HG03159 (cell line): ENCODE measurements at regions not wholly inside any gene's neighbourhood (a gene's known extent, or its start where the extent isn't known, plus 50 kb on each side); places are given as distances from the start of the nearest gene placed in this dataset.
"Not testable (repeated sequence)": the region's sequence is repeated elsewhere in the genome, so short reads cannot be mapped to it uniquely, and the experiment has no call there.

Experiments used
- ATAC-seq: cut with Tn5 transposase; IDR thresholded peaks from one replicate; pipeline ENCODE4 v1.9.1; 2021; ENCODE audit warnings: mild to moderate bottlenecking, moderate library complexity; ENCODE audit not compliant: unreplicated experiment

DNA sequence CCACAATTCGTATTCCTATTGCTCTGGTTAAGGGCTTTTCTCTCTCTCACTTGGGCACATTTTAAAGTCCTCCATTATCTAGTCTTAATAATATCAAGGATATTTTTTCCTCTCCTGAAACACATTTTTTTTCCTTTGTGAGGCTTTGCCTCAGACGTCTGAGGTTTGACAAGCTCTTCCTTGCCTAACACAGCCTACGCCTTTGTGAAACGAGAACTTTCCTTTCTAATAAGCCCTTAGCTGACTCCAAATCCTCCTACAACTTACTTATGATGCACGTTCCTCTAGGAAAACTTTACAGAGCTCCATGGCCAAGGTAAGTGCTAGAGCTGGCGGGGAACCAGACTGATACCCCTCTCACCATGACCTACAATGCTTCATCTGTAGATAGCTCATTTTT is 841.5 kb downstream of the SOCS6 start:
- no peak for ATAC-seq

DNA sequence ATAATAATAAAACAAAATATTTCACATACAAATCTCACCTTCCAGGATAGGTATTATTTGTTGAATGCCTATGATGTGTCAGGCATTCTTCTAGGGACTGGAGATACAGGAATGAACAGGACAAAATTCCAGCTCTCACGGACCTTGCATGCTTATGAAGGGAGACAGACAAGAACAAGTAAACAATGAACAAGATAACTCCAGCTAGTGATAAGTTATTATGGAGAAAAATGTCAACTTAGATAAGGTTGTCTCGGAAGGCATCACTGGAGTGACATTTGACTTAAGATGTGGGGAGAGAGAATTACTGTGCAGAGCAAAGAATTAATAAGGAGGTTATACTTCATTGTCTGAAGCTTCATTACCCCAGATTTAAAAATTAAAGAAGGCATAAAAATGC is 836.7 kb downstream of the SOCS6 start:
- no peak for ATAC-seq

DNA sequence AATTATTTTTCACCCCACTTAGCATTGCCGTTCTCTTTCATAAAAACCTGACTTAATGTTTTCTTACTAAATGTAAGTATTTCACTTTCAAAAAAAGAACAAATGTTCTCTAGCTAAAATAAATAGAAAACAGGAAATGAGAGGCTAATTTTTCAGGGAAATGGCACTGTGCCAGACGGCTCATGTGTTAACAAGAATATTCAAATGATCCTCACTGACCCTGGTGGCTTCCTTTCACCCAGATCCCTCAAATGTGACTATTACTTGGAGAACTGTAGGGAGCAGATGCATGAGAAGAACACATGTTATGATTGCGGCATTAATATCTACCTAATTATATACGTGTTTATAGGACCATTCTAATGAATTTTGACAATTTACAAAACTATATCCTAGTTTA is 827.7 kb downstream of the SOCS6 start:
- ATAC-seq, result no peak

DNA sequence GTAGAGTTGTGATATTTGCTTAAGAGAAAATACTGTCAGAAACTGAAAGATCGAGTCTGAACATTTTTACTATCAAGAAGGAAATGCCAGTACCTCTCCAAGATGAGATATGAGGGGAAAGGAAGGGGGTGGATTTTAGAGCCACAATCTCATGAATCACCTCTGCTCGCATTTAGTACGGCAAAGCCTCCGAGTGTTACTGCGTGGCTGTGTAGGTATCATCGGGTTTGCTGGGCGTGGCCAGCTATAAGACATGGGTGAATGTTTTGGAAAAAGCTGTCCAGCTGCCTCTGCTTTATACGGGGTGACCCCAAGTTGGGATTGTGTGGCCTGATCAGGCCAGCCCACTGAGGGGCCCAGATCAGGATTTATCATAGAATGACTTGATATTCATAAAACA is 826.4 kb downstream of the SOCS6 start:
- ATAC-seq, result no peak

DNA sequence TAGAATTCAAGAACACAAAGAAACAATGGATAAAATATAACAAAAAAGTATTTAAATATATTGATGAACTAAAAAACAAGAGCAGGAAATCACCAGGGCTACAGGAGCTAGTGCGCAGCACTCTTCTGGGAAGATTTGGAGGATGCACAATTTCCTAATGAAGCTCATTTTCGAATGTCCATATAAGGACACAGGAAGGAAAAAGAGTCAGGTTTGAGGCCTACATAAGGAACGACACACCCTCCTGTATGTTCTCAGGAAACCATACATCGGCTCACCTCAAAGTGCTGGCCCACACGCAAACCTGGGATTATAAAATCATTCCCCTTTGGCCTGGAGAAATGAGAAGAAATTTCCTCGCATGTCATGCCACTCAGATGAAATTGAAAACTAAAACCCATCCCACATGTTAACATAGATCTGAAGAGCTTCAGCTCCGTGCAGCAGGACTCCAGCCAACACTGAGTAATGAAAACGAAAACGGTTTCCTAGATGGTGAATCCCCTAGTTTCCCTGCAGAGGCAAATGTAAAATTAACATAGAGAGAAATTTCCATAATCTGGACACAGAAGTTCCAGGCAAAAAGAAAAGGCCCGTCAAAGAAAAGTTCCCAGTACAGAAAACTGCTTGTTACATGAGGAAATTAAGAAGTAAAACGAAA is 825.8 kb downstream of the SOCS6 start:
- ATAC-seq, result no peak

DNA sequence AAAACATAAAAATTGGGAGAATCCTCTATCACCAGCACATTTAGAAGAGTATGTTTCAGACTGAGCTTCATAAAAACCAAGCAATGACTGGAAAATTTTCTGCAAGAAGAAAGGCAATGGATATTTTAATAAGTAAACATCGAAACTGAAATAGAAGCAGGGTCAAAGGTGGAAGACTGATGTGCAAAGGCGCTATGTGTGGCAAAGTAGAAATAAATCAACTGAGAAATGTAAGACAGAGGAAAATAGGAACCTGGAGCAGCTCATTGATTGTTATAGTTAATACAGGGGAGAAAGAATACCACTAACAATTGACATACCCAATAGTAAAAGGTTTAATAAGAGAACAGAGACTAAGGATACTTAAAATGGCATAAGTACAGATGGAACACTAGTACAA is 818.4 kb downstream of the SOCS6 start:
- no peak for ATAC-seq

DNA sequence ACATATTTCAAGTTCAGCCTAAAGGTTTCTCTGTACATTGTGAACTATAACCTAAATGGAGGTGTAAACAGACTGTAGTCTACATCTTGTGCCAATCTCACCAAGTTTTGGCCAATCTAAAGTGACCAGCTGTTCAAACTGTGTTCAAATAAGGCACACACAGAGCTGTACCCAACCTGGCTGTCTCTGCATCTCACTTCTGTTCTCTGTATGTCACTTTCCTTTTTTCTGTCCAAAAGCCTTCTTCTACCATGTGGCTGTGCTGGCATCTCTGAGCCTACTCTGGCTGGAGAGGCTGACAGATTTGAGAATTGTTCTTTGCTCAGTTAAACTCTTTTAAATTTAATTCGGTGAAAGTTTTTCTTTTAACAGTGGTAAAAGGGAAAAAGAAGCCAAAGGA is 817.9 kb downstream of the SOCS6 start:
- ATAC-seq, result no peak

DNA sequence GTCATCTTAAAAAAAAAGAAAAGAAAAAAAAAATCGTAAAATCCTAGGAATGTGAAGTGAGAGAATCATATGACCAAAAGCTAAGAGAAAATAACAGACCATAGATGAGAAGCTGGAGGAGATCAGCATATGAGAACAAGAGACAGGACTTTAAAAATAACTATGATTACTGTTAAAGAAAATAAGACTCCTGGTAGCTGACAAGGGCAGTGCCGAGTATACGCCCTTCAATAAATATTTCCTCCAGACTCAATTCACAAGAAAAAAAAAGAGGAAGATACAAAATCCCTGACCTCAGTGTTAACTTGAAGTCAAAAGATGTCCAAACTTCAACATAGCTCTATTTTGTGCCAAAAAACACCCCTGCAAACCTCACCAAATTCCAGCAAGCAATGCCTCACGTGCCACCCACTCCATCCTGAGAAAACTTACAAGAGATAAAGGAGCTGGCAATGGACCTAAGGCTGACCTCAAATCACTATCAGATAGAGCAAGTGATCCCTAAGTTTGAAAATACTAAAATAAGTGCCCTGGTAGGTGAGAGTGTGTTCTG is 817.2 kb downstream of the SOCS6 start:
- ATAC-seq, result no peak

DNA sequence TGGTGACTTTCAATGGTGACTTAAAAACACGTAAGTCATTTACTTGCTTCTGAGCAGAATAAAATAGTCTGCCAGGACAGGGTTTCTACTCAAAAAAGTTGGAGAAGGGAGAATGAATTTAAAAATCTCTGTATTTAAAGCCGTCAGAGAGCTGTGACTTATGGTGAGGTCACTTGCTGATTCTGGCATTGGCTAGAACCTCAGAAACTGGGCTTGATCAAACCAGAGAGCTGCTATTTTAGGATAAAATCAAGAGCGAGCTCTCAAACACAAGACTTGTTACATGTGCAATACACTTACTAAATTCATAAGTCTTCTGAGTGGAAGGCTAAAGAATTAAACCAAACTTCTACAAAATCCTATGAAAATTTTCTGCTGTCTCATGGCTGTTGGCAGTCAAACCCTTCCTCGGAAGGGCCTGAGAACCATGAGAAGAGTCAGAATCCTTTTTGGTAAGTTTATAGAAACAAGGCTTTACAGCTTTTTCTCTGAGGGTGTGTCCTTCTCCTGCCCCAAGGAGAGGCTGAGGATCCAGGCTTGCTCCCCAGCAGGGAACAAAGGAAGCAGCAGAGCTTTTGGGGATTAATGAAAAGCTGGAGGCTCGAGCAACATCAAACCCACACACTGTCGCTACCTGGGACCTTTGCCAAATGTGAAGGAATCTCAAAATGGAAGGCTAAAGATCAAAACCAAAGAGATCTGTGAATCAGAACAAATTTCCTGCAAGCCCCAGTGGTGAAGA is 816.4 kb downstream of the SOCS6 start:
- ATAC-seq, result no peak

DNA sequence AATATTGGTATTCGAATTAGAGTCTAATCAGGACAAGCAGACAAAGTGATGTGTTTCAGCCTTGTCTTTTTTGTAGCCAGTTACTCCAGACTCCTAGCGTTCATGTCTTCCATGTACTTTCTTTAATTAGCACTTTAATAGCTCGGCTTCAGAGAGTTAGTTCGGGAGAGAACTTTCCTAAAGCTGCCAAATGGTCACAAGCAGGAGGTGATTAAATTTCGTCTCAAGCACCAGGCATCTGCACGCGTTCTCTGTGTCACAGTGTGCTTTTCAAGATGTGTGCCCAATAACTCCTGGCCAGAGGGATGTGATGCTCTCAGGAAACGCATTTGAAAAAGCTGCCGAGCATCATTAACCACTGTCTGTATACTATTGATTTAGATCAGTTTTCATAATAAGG is 790.8 kb downstream of the SOCS6 start:
- ATAC-seq, result no peak

DNA sequence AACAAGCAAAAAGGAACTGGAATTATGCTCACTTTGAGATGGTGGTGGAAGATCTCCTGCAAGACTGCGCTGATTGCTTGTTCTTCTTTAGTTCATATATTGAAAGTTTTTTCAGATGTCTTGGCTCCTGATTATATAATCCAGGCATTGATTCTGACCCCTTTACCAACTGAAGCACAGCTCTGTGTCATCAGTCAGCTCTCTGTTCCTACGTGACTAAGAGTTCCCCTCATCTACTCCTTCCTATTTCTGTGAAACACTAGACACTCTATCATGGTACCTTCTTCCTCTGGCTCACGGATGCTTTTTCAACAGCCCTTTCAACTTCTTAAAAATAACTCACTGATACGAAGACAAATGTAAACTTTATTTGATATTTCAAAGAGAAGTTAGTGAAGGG is 788.6 kb downstream of the SOCS6 start:
- no peak for ATAC-seq

DNA sequence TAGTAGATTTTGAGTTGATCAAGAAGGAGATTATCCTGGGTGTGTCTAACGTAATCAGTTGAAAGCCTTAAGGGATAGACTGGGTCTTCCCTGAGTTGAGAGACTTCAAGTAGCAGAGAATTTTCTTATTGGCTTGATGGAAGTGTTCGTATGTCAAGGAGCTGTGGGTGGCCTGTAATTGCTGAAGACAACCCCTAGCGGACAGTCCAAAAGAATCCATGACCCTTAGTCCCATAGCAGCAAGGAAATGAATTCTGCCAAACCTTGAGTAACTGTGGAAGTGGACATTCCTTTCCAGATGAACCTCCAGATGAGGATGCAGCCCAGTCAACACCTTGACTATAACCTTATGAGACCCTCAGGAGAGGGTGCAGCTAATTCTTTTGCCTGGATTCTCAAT is 786.3 kb downstream of the SOCS6 start:
- no peak for ATAC-seq

DNA sequence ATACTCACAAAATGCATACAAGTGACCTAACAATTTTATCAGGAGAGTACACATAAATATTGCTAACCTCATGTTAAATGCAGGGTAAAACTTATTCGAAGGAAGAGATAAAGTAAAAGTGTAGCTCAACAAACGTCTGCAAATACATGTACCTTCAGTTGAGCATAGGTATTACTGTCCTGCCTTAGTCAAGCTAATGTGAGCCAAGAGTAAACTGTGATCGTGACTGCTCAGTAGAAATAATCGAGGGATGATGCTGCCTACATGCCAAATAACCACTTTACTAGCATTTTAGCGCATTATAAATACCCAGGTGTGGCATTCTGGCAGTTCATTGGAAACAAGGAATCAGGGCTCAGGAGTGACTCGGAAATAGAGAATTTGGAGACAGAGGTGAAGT is 779.5 kb downstream of the SOCS6 start:
- no peak for ATAC-seq

DNA sequence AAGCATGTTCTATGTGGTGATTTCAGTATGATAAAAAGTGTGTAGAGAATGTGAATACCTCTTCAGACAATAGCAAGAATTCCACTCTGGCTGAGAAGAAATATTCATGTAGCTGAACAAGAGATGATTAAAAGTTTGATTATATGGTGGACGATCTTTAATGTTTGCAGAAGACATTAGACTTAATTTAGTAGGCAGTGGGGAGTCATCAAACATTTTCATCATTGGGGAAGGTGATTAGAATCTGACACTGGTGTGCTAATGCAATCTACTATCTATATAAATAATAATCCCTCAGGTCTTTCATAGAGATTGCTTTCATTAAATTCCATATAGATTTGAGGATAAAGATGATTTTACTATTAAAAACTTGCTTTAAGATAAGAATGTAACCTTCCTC is 761.0 kb downstream of the SOCS6 start:
- no peak for ATAC-seq

DNA sequence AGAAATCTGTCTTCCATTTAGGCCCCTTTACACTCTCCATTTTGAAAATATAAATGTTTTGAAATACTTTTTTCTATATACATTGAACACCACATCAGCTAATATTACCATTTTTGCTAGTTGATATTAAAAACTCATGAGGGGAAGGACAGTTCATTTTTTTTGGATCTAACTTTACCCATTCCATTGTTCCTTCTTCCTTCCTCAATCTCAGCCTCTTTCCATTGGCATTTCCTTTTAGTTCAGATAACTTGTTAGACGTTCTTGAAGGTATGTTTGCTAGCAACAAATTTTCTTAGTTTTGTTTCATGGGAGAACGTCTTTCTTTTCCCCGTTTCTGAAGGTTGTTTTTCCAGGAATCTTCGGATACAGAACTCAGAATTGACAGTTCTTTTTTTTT is 759.0 kb downstream of the SOCS6 start:
- ATAC-seq, result no peak

DNA sequence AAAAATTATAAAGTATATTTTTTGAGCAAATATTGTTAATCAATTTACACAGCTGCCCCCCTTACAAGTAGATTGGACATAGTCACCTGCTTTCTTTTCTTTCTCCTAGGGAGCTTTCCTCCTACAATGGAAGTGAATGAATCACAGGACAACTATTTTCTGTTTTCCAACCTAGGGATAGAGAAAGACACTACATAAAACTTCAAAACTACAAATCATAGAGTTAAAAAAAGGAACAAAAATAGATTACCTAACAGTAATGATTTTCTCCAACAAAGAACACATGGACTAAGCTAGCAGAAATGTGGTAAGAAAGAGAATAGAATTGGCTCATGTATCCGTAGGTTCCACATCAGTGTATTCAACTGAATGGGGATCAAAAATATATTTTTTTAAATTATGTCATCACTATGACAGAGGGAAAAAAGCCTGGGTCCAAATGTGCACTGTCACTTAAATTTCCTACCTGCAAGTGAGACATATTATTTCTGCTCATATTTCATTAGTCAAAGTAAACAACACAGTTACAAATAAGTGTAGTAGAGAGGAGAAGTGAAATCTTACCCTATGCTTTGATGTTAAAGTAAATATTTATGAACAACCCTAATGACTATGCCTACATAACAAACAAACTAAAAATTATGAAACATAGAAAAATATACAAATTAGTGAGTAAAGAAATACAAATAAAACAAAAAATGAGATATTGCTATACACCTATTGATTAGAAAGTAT is 756.7 kb downstream of the SOCS6 start:
- no peak for ATAC-seq

DNA sequence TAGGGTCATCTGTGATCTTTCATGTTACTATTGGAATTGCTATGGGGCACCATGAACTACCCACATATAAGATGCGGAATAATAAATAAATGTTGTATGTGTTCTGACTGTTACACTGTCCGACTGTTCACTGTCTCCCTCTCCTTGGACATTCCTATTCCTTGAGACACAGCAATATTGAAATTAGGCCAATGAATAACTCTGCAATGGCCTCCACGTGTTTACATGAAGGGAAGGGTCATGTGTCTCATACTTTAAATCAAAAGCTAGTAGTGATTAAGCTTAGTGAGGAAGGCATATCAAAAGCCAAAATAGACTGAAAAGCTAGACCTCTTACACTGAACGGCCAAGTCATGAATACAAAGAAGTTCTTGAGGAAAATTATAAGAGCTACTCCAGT is 751.3 kb downstream of the SOCS6 start:
- no peak for ATAC-seq

DNA sequence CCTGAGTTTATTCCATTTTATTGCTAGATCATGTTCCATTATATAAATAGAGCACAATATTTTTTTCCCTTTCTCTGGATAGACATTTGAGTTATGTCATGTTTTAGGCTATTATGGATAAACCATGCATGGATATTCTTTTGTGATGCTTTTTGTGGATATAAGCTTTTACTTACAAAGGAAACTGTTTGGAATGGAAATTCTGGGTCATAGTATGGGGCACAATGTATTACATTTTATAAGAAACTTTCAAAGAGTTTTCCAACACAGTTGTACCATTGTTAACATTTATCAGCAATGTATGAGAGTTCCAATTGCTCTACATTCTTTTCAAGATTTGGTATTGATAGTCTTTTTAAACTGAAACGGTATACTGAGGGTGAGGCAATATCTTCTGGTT is 749.4 kb downstream of the SOCS6 start:
- ATAC-seq, result no peak

DNA sequence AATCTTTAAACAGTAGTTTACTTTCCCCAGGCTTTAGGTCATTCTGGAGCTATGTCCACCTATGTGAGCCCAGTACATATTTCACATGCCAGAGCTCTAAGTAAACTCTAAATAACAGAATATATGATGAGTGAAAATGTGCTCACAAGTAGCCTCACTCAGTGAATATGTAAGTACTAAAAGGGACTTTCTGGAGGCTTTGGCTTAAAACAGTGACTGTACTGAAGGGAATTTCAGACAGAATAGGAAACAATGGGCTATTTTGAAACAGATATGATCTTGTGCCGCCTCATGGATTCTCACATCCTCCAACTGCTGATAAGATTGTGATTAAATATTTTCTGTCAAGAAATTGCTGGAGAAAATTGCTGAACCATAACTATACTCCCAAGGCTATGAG is 747.9 kb downstream of the SOCS6 start:
- no peak for ATAC-seq

DNA sequence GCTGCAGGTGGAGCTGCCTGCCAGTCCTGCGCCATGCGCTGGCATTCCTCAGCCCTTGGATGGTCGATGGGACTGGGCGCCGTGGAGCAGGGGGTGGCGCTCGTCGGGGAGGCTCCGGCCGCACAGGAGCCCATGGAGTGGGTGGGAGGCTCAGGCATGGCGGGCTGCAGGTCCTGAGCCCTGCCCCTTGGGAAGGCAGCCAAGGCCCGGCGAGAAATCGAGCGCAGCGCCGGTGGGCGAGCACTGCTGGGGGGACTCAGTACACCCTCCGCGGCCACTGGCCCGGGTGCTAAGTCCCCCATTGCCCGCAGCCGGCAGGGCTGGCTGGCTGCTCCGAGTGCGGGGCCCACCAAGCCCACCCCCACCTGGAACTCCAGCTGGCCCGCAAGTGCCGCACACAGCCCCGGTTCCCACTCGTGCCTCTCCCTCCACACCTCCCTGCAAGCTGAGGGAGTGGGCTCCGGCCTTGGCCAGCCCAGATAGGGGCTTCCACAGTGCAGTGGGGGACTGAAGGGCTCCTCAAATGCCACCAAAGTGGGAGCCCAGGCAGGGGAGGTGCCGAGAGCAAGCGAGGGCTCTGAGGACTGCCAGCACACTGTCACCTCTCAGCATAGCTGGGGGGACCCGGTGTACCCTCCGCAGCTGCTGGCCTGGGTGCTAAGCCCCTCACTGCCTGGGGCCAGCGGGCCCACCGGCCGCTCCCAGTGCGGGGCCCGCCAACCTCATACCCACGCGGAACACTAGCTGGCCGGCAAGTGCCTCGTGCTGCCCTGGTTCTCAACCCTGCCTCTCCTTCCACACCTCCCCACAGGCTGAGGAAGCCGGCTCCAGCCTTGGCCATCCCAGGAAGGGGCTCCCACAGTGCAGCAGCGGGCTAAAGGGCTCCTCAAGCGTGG is 742.7 kb downstream of the SOCS6 start:
- ATAC-seq, result not testable (repeated sequence)

DNA sequence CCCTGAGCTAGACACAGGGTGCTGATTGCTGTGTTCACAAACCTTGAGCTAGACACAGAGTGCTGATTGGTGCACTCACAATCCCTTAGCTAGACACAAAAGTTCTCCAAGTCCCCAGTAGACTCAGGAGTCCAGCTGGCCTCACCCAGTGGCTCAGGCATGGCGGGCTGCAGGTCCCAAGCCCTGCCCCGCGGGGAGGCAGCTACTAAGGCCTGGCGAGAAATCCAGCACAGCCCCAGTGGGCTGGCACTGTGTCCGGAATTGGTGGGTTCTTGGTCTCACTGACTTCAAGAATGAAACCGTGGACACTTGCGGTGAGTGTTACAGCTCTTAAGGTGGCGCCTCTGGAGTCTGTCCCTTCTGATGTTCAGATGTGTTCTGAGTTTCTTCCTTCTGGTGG is 741.2 kb downstream of the SOCS6 start:
- not testable (repeated sequence) for ATAC-seq
